HG03103 (cell line): ENCODE measurements at regions not wholly inside any gene's neighbourhood (a gene's known extent, or its start where the extent isn't known, plus 50 kb on each side); places are given as distances from the start of the nearest gene placed in this dataset.
"Not testable (repeated sequence)": the region's sequence is repeated elsewhere in the genome, so short reads cannot be mapped to it uniquely, and the experiment has no call there.

Source experiments
- ATAC-seq: cut with Tn5 transposase; IDR thresholded peaks from one replicate; pipeline ENCODE4 v1.9.1; 2021; ENCODE audit warnings: low read depth; ENCODE audit not compliant: unreplicated experiment

GRCh38 chr18:38243291-38243690 lies 677.7 kb upstream of the CELF4 start:
- ATAC-seq: no peak

- ATAC-seq: no peak
These were observed 676.1 kb upstream of the CELF4 start for GRCh38 chr18:38241736-38242135.

- ATAC-seq: no peak
These were observed 675.6 kb upstream of the CELF4 start for GRCh38 chr18:38241216-38241615.

- no peak for ATAC-seq
These were observed 674.0 kb upstream of the CELF4 start for GRCh38 chr18:38239606-38240005.

GRCh38 chr18:38237796-38238195 lies 672.2 kb upstream of the CELF4 start:
- ATAC-seq: no peak

- no peak for ATAC-seq
These were observed 656.0 kb upstream of the CELF4 start for GRCh38 chr18:38221476-38222100.

GRCh38 chr18:38198956-38199355 lies 633.4 kb upstream of the CELF4 start:
- no peak for ATAC-seq

GRCh38 chr18:38198526-38198925 lies 632.9 kb upstream of the CELF4 start:
- no peak for ATAC-seq

GRCh38 chr18:38186491-38186890 lies 620.9 kb upstream of the CELF4 start:
- no peak for ATAC-seq

- no peak for ATAC-seq
These were observed 609.0 kb upstream of the CELF4 start for GRCh38 chr18:38174594-38174993.

- no peak for ATAC-seq
These were observed 608.6 kb upstream of the CELF4 start for GRCh38 chr18:38174173-38174572.

- ATAC-seq: no peak
These were observed 605.2 kb upstream of the CELF4 start for GRCh38 chr18:38170845-38171244.

GRCh38 chr18:38167623-38168022 lies 602.0 kb upstream of the CELF4 start:
- no peak for ATAC-seq

- not testable (repeated sequence) for ATAC-seq
These were observed 587.5 kb upstream of the CELF4 start for GRCh38 chr18:38153116-38153515.

GRCh38 chr18:38116716-38117115 lies 551.1 kb upstream of the CELF4 start:
- no peak for ATAC-seq

- no peak for ATAC-seq
These were observed 549.6 kb upstream of the CELF4 start for GRCh38 chr18:38115201-38115600.

GRCh38 chr18:38087538-38087937 lies 521.9 kb upstream of the CELF4 start:
- ATAC-seq: no peak

- ATAC-seq: no peak
These were observed 515.9 kb upstream of the CELF4 start for GRCh38 chr18:38081516-38081915.

- ATAC-seq: no peak
These were observed 511.6 kb upstream of the CELF4 start for GRCh38 chr18:38077229-38077628.

GRCh38 chr18:38076346-38077070 lies 510.9 kb upstream of the CELF4 start:
- no peak for ATAC-seq

- no peak for ATAC-seq
These were observed 508.8 kb upstream of the CELF4 start for GRCh38 chr18:38074298-38074876.

- no peak for ATAC-seq
These were observed 502.2 kb upstream of the CELF4 start for GRCh38 chr18:38067821-38068220.
